Muscle of leg (tissue), 3 donors: ENCODE measurements at regions not wholly inside any gene's neighbourhood (a gene's known extent, or its start where the extent isn't known, plus 50 kb on each side); places are given as distances from the start of the nearest gene placed in this dataset.

Experiments used
- DNase-seq: peaks from one replicate; pipeline ENCODE4 v3.0.0; 2013
- H3K27ac ChIP-seq: one replicate; pipeline ENCODE4 v1.5.1; 2013; ENCODE audit warnings: mild to moderate bottlenecking, low read length, control low read depth
- H3K27me3 ChIP-seq: one replicate; pipeline ENCODE4 v1.6.1; 2013; ENCODE audit warnings: low read length; ENCODE audit not compliant: control insufficient read depth, insufficient read depth
- H3K36me3 ChIP-seq: one replicate; pipeline ENCODE4 v1.6.1; 2013; ENCODE audit warnings: low read length; ENCODE audit not compliant: control insufficient read depth, insufficient read depth
- H3K4me1 ChIP-seq: one replicate; pipeline ENCODE4 v1.6.1; 2013; ENCODE audit warnings: low read length; ENCODE audit not compliant: control insufficient read depth, insufficient read depth
- H3K4me3 ChIP-seq: one replicate; pipeline ENCODE4 v1.5.1; 2013; ENCODE audit warnings: low read length, control low read depth
- H3K9me3 ChIP-seq: replicated peaks from 2 replicates; pipeline ENCODE4 v1.6.1; 2013; ENCODE audit warnings: low read depth, low read length; ENCODE audit not compliant: control insufficient read depth
- WGBS: methylation state at CpG from one replicate; pipeline ENCODE4 v1.1.5; 2013; ENCODE audit warnings: missing lambda C conversion rate; ENCODE audit not compliant: insufficient coverage; 5-methylcytosine and 5-hydroxymethylcytosine counted together

- H3K27me3 ChIP-seq = no peaks in the 10 kb centered on the region
- no peak for DNase-seq
- H3K9me3 ChIP-seq = no peaks in the 10 kb centered on the region
- H3K4me1 ChIP-seq = no peaks in the 10 kb centered on the region
- H3K36me3 ChIP-seq = no peaks in the 10 kb centered on the region
- WGBS = 71% methylated on average over 2 of the region's 4 CpGs
- H3K4me3 ChIP-seq = no peak overlapping the region
- H3K27ac ChIP-seq = no peak overlapping the region
These were observed 1206.2 kb upstream of the NCAM2 start for GRCh38 chr21:19792004-19792403.

GRCh38 chr21:19807201-19807600 is 1191.0 kb upstream of the NCAM2 start:
- H3K9me3 ChIP-seq = no peaks in the 10 kb centered on the region
- H3K36me3 ChIP-seq = no peaks in the 10 kb centered on the region
- no peaks in the 10 kb centered on the region for H3K27me3 ChIP-seq
- H3K4me1 ChIP-seq = no peaks in the 10 kb centered on the region
- no peak overlapping the region for H3K27ac ChIP-seq
- WGBS = no CpG with 5 or more reads among the region's 1 CpG
- no peak for DNase-seq
- no peak overlapping the region for H3K4me3 ChIP-seq

- H3K36me3 ChIP-seq = no peaks in the 10 kb centered on the region
- no peak overlapping the region for H3K27ac ChIP-seq
- WGBS = 40% methylated on average over 2 of the region's 5 CpGs
- no peaks in the 10 kb centered on the region for H3K27me3 ChIP-seq
- no peak for DNase-seq
- H3K4me1 ChIP-seq = no peaks in the 10 kb centered on the region
- H3K4me3 ChIP-seq = no peak overlapping the region
- H3K9me3 ChIP-seq = no peaks in the 10 kb centered on the region
These were observed 1187.4 kb upstream of the NCAM2 start for GRCh38 chr21:19810779-19811178.

- no CpG with 5 or more reads among the region's 2 CpGs for whole genome bisulfite sequencing
- H3K4me1 ChIP-seq = no peaks in the 10 kb centered on the region
- no peak overlapping the region for H3K4me3 ChIP-seq
- H3K27ac ChIP-seq = no peak overlapping the region
- no peak for DNase-seq
- H3K36me3 ChIP-seq = no peaks in the 10 kb centered on the region
- H3K9me3 ChIP-seq = no peaks in the 10 kb centered on the region
- H3K27me3 ChIP-seq = no peaks in the 10 kb centered on the region
These were observed 1167.8 kb upstream of the NCAM2 start for GRCh38 chr21:19830446-19830845.

DNA sequence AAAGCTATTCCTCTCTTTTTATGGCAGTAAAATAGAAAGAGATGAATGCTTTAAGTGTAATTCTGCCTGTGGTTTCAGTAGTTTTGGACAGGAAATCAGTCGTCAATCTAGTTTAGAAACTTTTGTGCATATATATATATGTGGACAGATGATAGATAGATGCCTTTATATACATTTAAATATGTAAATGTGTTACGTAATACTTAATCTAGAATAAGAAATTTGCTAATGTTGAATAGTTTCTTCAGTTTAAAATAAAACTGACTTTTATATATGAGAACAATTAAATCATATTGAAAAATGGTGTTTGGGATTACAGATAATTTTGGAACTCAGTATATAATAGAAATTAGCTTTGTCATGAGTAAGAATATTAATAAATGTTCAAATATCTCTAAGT is 1165.7 kb upstream of the NCAM2 start:
- Histone ChIP-seq H3K4me1 (no peaks in the 10 kb centered on the region), H3K9me3 (no peaks in the 10 kb centered on the region), H3K27me3 (no peaks in the 10 kb centered on the region), H3K27ac (no peak overlapping the region), H3K36me3 (no peaks in the 10 kb centered on the region), H3K4me3 (no peak overlapping the region)
- DNase-seq = no peak
- WGBS = no CpG with 5 or more reads among the region's 2 CpGs

GRCh38 chr21:19833082-19833481 is 1165.1 kb upstream of the NCAM2 start:
- WGBS = no CpG with 5 or more reads among the region's 1 CpG
- H3K4me1 ChIP-seq = no peaks in the 10 kb centered on the region
- no peak overlapping the region for H3K4me3 ChIP-seq
- H3K9me3 ChIP-seq = no peaks in the 10 kb centered on the region
- DNase-seq = no peak
- H3K27ac ChIP-seq = no peak overlapping the region
- H3K27me3 ChIP-seq = no peaks in the 10 kb centered on the region
- no peaks in the 10 kb centered on the region for H3K36me3 ChIP-seq

GRCh38 chr21:19842601-19843000 is 1155.6 kb upstream of the NCAM2 start:
- WGBS = 100% methylated on average over 1 of the region's 2 CpGs
- Histone ChIP-seq H3K36me3 (no peaks in the 10 kb centered on the region), H3K4me1 (no peaks in the 10 kb centered on the region), H3K4me3 (no peak overlapping the region), H3K27ac (no peak overlapping the region), H3K27me3 (no peaks in the 10 kb centered on the region), H3K9me3 (no peaks in the 10 kb centered on the region)
- DNase-seq = no peak

GRCh38 chr21:19844334-19844733 is 1153.9 kb upstream of the NCAM2 start:
- Histone ChIP-seq H3K4me1 (no peaks in the 10 kb centered on the region), H3K27me3 (no peaks in the 10 kb centered on the region), H3K4me3 (no peak overlapping the region), H3K36me3 (no peaks in the 10 kb centered on the region), H3K27ac (no peak overlapping the region), H3K9me3 (no peaks in the 10 kb centered on the region)
- WGBS = no CpG with 5 or more reads among the region's 2 CpGs
- DNase-seq = no peak

- no peaks in the 10 kb centered on the region for H3K27me3 ChIP-seq
- H3K4me1 ChIP-seq = peaks cover 3% of the 10 kb centered on the region
- H3K27ac ChIP-seq = no peak overlapping the region
- no peaks in the 10 kb centered on the region for H3K9me3 ChIP-seq
- no peaks in the 10 kb centered on the region for H3K36me3 ChIP-seq
- DNase-seq = no peak
- no peak overlapping the region for H3K4me3 ChIP-seq
- WGBS = no CpG with 5 or more reads among the region's 1 CpG
These were observed 1148.1 kb upstream of the NCAM2 start for GRCh38 chr21:19850157-19850556.

DNA sequence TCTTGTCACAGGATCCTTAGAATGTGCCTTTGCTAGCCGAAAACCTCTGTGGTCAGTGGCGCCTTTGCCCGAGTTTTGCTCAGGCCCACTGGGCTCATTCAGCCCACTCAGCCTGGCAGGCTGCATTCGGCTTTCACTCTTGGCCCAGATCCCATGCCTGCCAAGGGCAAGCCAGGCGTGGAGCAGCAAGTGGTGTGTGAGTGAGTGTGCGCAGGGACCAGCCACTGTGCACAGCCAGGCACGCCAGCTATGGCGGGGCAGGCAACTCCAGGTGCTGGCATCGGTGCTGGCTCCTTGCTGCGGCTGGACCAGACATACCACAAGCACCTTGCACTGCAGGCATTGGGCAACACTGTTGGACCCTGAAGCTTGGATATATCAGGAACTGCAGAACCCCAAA is 1145.1 kb upstream of the NCAM2 start:
- Histone ChIP-seq H3K27ac (no peak overlapping the region), H3K4me1 (peaks cover 3% of the 10 kb centered on the region), H3K27me3 (no peaks in the 10 kb centered on the region), H3K36me3 (no peaks in the 10 kb centered on the region), H3K4me3 (no peak overlapping the region), H3K9me3 (no peaks in the 10 kb centered on the region)
- WGBS = 89% methylated on average over 8 of the region's 10 CpGs
- no peak for DNase-seq
